NCI-H2227 treated with DMSO at 0.1 percent for 48 hours (cell line): ENCODE measurements at regions not wholly inside any gene's neighbourhood (a gene's known extent, or its start where the extent isn't known, plus 50 kb on each side); places are given as distances from the start of the nearest gene placed in this dataset.

Source experiments
- DNase-seq: peaks from one replicate; lab custom pipeline; 2025; lab: John Stamatoyannopoulos, UW

- DNase-seq: no peak
These were observed 51.8 kb upstream of the BCOR start for GRCh38 chrX:40149286-40150175.

DNA sequence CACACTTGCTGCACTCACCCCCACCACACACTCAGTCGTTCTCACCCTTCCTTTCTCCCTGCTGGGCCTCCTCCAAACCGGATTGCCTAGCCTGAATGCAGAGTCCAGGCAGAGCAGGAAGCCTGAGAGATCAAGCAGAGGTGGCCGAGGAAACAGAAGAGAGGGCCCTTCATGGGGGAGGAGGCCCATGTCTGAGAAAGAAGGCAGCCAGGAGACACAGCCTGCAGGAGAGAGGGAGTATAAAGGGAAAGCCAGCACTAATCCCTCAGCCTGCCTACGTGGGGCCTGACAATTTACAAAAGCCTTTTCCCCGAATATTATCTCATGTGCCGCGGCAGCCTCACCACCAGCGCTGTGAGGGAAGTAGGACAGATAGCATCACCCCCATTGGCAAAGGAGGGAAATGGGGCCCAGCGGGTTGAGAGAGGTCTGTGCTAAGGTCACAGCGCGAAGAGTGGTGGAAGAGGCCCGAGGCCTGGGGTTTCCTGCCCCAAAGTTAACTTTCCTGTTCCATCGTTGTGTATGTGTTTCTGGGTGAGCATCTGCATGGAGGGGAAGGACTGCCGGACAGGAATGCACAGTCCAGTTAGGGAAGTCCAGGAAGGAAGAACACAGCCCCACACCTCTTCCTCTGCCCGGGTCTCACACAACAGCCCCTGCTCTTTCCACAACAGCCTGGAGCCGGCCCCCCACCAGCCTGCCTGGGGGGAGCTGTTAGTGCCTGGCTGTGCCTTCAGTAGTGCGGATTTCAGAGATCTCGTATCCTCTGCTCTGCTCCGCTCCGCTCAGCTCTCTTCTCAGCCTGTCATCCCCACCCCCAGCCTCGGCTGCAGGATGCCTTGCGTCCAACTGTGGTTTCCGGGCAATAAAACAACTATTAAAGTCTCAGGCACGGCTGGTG is 50.9 kb upstream of the BCOR start:
- DNase-seq: no peak

GRCh38 chrX:40147971-40148370 is 50.2 kb upstream of the BCOR start:
- DNase-seq: no peak
